ENCODE measurements at regions not wholly inside any gene's neighbourhood (a gene's known extent, or its start where the extent isn't known, plus 50 kb on each side); places are given as distances from the start of the nearest gene placed in this dataset.

DNA sequence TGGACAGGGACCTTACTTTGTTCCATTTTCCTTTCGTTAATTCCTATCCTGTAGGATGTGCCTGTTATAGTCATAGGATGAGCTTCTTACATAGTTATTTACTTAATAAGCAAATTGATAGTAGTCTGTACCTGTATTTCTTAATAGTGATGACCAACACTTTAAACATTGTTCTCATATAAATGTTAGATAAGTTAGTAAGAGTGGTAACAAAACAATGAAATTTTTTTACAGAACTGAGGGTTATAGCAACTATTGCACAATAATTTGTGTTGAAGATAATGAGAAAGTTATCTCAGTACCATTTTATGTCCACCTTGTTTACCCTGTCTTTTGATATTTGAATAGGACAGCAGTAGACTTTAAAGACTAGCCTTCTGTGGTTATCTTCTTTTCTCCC lies 162.9 kb upstream of the ELL2 start:
- Histone ChIP-seq H3K4me2 (ENCODE audit: low read length) (no peak overlapping the region), H3K4me1 (ENCODE audit: control insufficient read depth in 1 of 2, insufficient read depth in 2 of 2, low read length in 2 of 2) (no peaks in the 10 kb centered on the region), H4K20me1 (ENCODE audit: insufficient read depth) (no peaks in the 10 kb centered on the region), H2AFZ (ENCODE audit: low read depth, low read length, poor library complexity, severe bottlenecking) (no peak overlapping the region), H3K9me3 (ENCODE audit: control insufficient read depth in 1 of 2, insufficient read depth in 1 of 2, low read depth in 1 of 2, low read length in 2 of 2) (no peaks in the 10 kb centered on the region), H3K9me2 (ENCODE audit: insufficient read depth) (no peaks in the 10 kb centered on the region), H3K4me3 (replicated peaks in 1 of 2; ENCODE audit: low read depth in 1 of 2, low read length in 2 of 2) (no peak overlapping the region), H3K79me2 (ENCODE audit: insufficient read depth, low read length) (no peaks in the 10 kb centered on the region), H3K36me3 (ENCODE audit: control insufficient read depth in 1 of 2, insufficient read depth in 2 of 2, low read length in 2 of 2) (no peaks in the 10 kb centered on the region), H3K27me3 (ENCODE audit: insufficient read depth, low read length) (no peaks in the 10 kb centered on the region), H3K27ac (ENCODE audit: low read depth, low read length) (no peak overlapping the region), H3K9ac (ENCODE audit: low read length) (no peak overlapping the region)
- TF ChIP-seq POLR2A (IDR thresholded peaks at IDR 0.05; ENCODE audit: borderline replicate concordance, extremely low read depth, insufficient read depth, insufficient read length) (no peak), ELF1 (IDR thresholded peaks at IDR 0.05; ENCODE audit: borderline replicate concordance, low read depth) (no peak), FOSL1 (IDR thresholded peaks at IDR 0.05; ENCODE audit: low read depth) (no peak), JUND (IDR thresholded peaks at IDR 0.05) (no peak), POLR2AphosphoS5 (IDR thresholded peaks at IDR 0.05; ENCODE audit: low read depth, low read length) (no peak), EGR1 (IDR thresholded peaks at IDR 0.05; ENCODE audit: low read depth) (no peak)
- TF ChIP-seq, protein P1, sequence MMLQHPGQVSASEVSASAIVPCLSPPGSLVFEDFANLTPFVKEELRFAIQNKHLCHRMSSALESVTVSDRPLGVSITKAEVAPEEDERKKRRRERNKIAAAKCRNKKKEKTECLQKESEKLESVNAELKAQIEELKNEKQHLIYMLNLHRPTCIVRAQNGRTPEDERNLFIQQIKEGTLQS (IDR thresholded peaks at IDR 0.05), result no peak
- ChIA-PET RAD21 (ENCODE audit: low non-redundant PET in 1 of 2, low total read pairs in 2 of 2, uncharacterized antibody in 2 of 2, unreplicated experiment in 2 of 2) (no interaction called here), CTCF (no interaction called here), POLR2A (no interaction called here)
- intact Hi-C loops (cut with micrococcal nuclease), result no loop called here
- no TSS peak for BruUV-seq (replicated peaks)
- no peak for ATAC-seq
- DNase-seq (ENCODE audit: low read depth, low spot score), result no peak

- Histone ChIP-seq H3K4me1 (ENCODE audit: control insufficient read depth in 1 of 2, insufficient read depth in 2 of 2, low read length in 2 of 2) (no peaks in the 10 kb centered on the region), H3K79me2 (ENCODE audit: insufficient read depth, low read length) (no peaks in the 10 kb centered on the region), H3K9ac (ENCODE audit: low read length) (no peak overlapping the region), H4K20me1 (ENCODE audit: insufficient read depth) (no peaks in the 10 kb centered on the region), H3K9me2 (ENCODE audit: insufficient read depth) (no peaks in the 10 kb centered on the region), H3K27me3 (ENCODE audit: insufficient read depth, low read length) (no peaks in the 10 kb centered on the region), H2AFZ (ENCODE audit: low read depth, low read length, poor library complexity, severe bottlenecking) (no peak overlapping the region), H3K4me3 (replicated peaks in 1 of 2; ENCODE audit: low read depth in 1 of 2, low read length in 2 of 2) (no peak overlapping the region), H3K36me3 (ENCODE audit: control insufficient read depth in 1 of 2, insufficient read depth in 2 of 2, low read length in 2 of 2) (no peaks in the 10 kb centered on the region), H3K9me3 (ENCODE audit: control insufficient read depth in 1 of 2, insufficient read depth in 1 of 2, low read depth in 1 of 2, low read length in 2 of 2) (no peaks in the 10 kb centered on the region), H3K4me2 (ENCODE audit: low read length) (no peak overlapping the region), H3K27ac (ENCODE audit: low read depth, low read length) (no peak overlapping the region)
- intact Hi-C loops (cut with micrococcal nuclease), result no loop called here
- ChIA-PET POLR2A (no interaction called here), CTCF (no interaction called here), RAD21 (ENCODE audit: low non-redundant PET in 1 of 2, low total read pairs in 2 of 2, uncharacterized antibody in 2 of 2, unreplicated experiment in 2 of 2) (no interaction called here)
- TF ChIP-seq, protein P1 (IDR thresholded peaks at IDR 0.05), result no peak
- TF ChIP-seq, protein P2, sequence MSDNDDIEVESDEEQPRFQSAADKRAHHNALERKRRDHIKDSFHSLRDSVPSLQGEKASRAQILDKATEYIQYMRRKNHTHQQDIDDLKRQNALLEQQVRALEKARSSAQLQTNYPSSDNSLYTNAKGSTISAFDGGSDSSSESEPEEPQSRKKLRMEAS (IDR thresholded peaks at IDR 0.05), result no peak
- TF ChIP-seq POLR2AphosphoS5 (IDR thresholded peaks at IDR 0.05; ENCODE audit: low read depth, low read length) (no peak), SIN3A (IDR thresholded peaks at IDR 0.05; ENCODE audit: low read depth) (no peak), SP1 (IDR thresholded peaks at IDR 0.05; ENCODE audit: low read depth) (no peak), YY1 (IDR thresholded peaks at IDR 0.05; ENCODE audit: extremely low read depth, insufficient replicate concordance, low read depth, low read length) (no peak), RAD21 (IDR thresholded peaks at IDR 0.05; ENCODE audit: low read depth) (no peak), CBX3 (IDR thresholded peaks at IDR 0.05; ENCODE audit: low read depth) (no peak), POLR2A (IDR thresholded peaks at IDR 0.05; ENCODE audit: borderline replicate concordance, extremely low read depth, insufficient read depth, insufficient read length) (no peak), CTCF (IDR thresholded peaks at IDR 0.05 in 2 of 3, conservative IDR thresholded peaks at IDR 0.05 in 1 of 3; ENCODE audit: borderline replicate concordance in 1 of 3, insufficient read depth in 1 of 3, low read depth in 2 of 3, low read length in 2 of 3) (no peak), TCF7L2 (IDR thresholded peaks at IDR 0.05; ENCODE audit: borderline replicate concordance, extremely low read depth, insufficient read depth, insufficient read length) (no peak)
- TF ChIP-seq, protein P3, sequence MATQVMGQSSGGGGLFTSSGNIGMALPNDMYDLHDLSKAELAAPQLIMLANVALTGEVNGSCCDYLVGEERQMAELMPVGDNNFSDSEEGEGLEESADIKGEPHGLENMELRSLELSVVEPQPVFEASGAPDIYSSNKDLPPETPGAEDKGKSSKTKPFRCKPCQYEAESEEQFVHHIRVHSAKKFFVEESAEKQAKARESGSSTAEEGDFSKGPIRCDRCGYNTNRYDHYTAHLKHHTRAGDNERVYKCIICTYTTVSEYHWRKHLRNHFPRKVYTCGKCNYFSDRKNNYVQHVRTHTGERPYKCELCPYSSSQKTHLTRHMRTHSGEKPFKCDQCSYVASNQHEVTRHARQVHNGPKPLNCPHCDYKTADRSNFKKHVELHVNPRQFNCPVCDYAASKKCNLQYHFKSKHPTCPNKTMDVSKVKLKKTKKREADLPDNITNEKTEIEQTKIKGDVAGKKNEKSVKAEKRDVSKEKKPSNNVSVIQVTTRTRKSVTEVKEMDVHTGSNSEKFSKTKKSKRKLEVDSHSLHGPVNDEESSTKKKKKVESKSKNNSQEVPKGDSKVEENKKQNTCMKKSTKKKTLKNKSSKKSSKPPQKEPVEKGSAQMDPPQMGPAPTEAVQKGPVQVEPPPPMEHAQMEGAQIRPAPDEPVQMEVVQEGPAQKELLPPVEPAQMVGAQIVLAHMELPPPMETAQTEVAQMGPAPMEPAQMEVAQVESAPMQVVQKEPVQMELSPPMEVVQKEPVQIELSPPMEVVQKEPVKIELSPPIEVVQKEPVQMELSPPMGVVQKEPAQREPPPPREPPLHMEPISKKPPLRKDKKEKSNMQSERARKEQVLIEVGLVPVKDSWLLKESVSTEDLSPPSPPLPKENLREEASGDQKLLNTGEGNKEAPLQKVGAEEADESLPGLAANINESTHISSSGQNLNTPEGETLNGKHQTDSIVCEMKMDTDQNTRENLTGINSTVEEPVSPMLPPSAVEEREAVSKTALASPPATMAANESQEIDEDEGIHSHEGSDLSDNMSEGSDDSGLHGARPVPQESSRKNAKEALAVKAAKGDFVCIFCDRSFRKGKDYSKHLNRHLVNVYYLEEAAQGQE (IDR thresholded peaks at IDR 0.05; ENCODE audit: low read depth), result no peak
- ATAC-seq, result no peak
- BruUV-seq (replicated peaks), result no TSS peak
- no peak for DNase-seq (ENCODE audit: low read depth, low spot score)
Measured at GRCh38 chr5:96123418-96123817, 161.8 kb upstream of the ELL2 start.

Measured in HCT116 (cell line).